Mesenchymal stem cell (in vitro differentiated cells and primary cell): ENCODE measurements at regions not wholly inside any gene's neighbourhood (a gene's known extent, or its start where the extent isn't known, plus 50 kb on each side); places are given as distances from the start of the nearest gene placed in this dataset.
A peak's percentile ranks its signal among the peaks of the same experiment; 100 is the strongest.

Experiments
- DNase-seq: peaks from one replicate; pipeline ENCODE4 v3.0.0-alpha.2; 2013
- H2AFZ ChIP-seq: one replicate; pipeline ENCODE4 v1.6.1; 2013; ENCODE audit warnings: low read depth, mild to moderate bottlenecking, control low read depth, inconsistent platforms, low read length, moderate library complexity
- H2AK5ac ChIP-seq: 2 replicates; pipeline ENCODE4 v1.6.1; 2013; ENCODE audit warnings: low read length, moderate library complexity, mild to moderate bottlenecking, inconsistent platforms; ENCODE audit not compliant: severe bottlenecking
- H2BK120ac ChIP-seq: one replicate; pipeline ENCODE4 v1.6.1; 2013; ENCODE audit warnings: low read depth, mild to moderate bottlenecking, inconsistent platforms, low read length, moderate library complexity
- H2BK12ac ChIP-seq, 2 experiments: one replicate each; pipeline ENCODE4 v1.6.1; 2013; ENCODE audit warnings: inconsistent platforms in 2 of 2, low read length in 2 of 2, mild to moderate bottlenecking in 2 of 2, moderate library complexity in 2 of 2, control low read depth in 1 of 2
- H2BK15ac ChIP-seq: one replicate; pipeline ENCODE4 v1.6.1; 2013; ENCODE audit warnings: mild to moderate bottlenecking, low read depth, inconsistent platforms; ENCODE audit not compliant: poor library complexity, severe bottlenecking
- H2BK5ac ChIP-seq: 2 replicates; pipeline ENCODE4 v1.6.1; 2013; ENCODE audit warnings: low read depth, mild to moderate bottlenecking, low read length, control low read depth, inconsistent platforms; ENCODE audit not compliant: poor library complexity, severe bottlenecking
- H3K14ac ChIP-seq, 2 experiments: one replicate each; pipeline ENCODE4 v1.6.1; 2013; ENCODE audit warnings: inconsistent platforms in 2 of 2, low read length in 2 of 2, control low read depth in 1 of 2, mild to moderate bottlenecking in 1 of 2, moderate library complexity in 1 of 2
- H3K18ac ChIP-seq, 2 experiments: one replicate each; pipeline ENCODE4 v1.6.1; 2013; ENCODE audit warnings: inconsistent platforms in 2 of 2, low read length in 2 of 2, control low read depth in 1 of 2, low read depth in 1 of 2, mild to moderate bottlenecking in 1 of 2
- H3K23ac ChIP-seq, 2 experiments: one replicate each; pipeline ENCODE4 v1.6.1; 2013; ENCODE audit warnings: inconsistent platforms in 2 of 2, low read length in 2 of 2, mild to moderate bottlenecking in 2 of 2, moderate library complexity in 2 of 2, control low read depth in 1 of 2
- H3K27ac ChIP-seq: 2 replicates; pipeline ENCODE4 v1.5.1; 2013; ENCODE audit warnings: mild to moderate bottlenecking, moderate library complexity, low read length, control low read depth, inconsistent platforms; ENCODE audit not compliant: poor library complexity, severe bottlenecking
- H3K27me3 ChIP-seq, 2 experiments: 2 replicates each; pipeline versions ENCODE4 v1.6.1 to v1.7.0; 2013; ENCODE audit warnings: low read length in 2 of 2, mild to moderate bottlenecking in 2 of 2, moderate library complexity in 2 of 2, control low read depth in 1 of 2, inconsistent platforms in 1 of 2; ENCODE audit not compliant: control insufficient read depth in 1 of 2, insufficient read depth in 1 of 2
- H3K36me3 ChIP-seq, 2 experiments: 2 replicates each; pipeline versions ENCODE4 v1.6.1 to v1.7.0; 2013; ENCODE audit warnings: low read length in 2 of 2, control low read depth in 1 of 2, inconsistent platforms in 1 of 2, low read depth in 1 of 2, mild to moderate bottlenecking in 1 of 2; ENCODE audit not compliant: insufficient read depth in 2 of 2, control insufficient read depth in 1 of 2
- H3K4ac ChIP-seq, 2 experiments: one replicate each; pipeline ENCODE4 v1.6.1; 2013; ENCODE audit warnings: inconsistent platforms in 2 of 2, low read length in 2 of 2, mild to moderate bottlenecking in 2 of 2, moderate library complexity in 2 of 2, control low read depth in 1 of 2, low read depth in 1 of 2
- H3K4me1 ChIP-seq: 2 replicates; pipeline ENCODE4 v1.6.1; 2013; ENCODE audit warnings: low read depth, low read length, control low read depth; ENCODE audit not compliant: control insufficient read depth, insufficient read depth
- H3K4me2 ChIP-seq: 2 replicates; pipeline ENCODE4 v1.6.1; 2013; ENCODE audit warnings: low read length, mild to moderate bottlenecking, inconsistent platforms; ENCODE audit not compliant: poor library complexity, severe bottlenecking
- H3K4me3 ChIP-seq, 2 experiments: 2 replicates each; pipeline versions ENCODE4 v1.5.1 to v1.7.0; 2013; ENCODE audit warnings: low read length in 2 of 2, mild to moderate bottlenecking in 2 of 2, control low read depth in 1 of 2, low read depth in 1 of 2; ENCODE audit not compliant: insufficient read depth in 1 of 2
- H3K79me1 ChIP-seq: replicated peaks from 2 replicates; pipeline ENCODE4 v1.6.1; 2013; ENCODE audit warnings: mild to moderate bottlenecking, control low read depth, low read length, inconsistent platforms; ENCODE audit not compliant: poor library complexity, severe bottlenecking
- H3K9ac ChIP-seq: 2 replicates; pipeline ENCODE4 v1.7.0; 2013; ENCODE audit warnings: mild to moderate bottlenecking, low read length, moderate library complexity
- H3K9me3 ChIP-seq: 2 replicates; pipeline ENCODE4 v1.7.0; 2013; ENCODE audit warnings: mild to moderate bottlenecking, low read length; ENCODE audit not compliant: control insufficient read depth
- H4K8ac ChIP-seq: one replicate; pipeline ENCODE4 v1.6.1; 2013; ENCODE audit warnings: inconsistent platforms, mild to moderate bottlenecking, low read length, moderate library complexity
- H4K91ac ChIP-seq: one replicate; pipeline ENCODE4 v1.6.1; 2013; ENCODE audit warnings: mild to moderate bottlenecking, low read length, inconsistent platforms
- WGBS: methylation state at CpG from one replicate; pipeline ENCODE4 v1.1.7; 2013; ENCODE audit warnings: mixed read lengths; 5-methylcytosine and 5-hydroxymethylcytosine counted together

GRCh38 chr18:35777039-35777438 is 195.4 kb upstream of the RMP24 start:
- Histone ChIP-seq H3K4me2 (no peak overlapping the region), H3K4me3 (no peak overlapping the region), H2BK120ac (no peak overlapping the region), H3K9me3 (no peaks in the 10 kb centered on the region), H2BK5ac (no peak overlapping the region), H3K4ac (no peak overlapping the region), H3K23ac (no peak overlapping the region), H3K4me1 (no peaks in the 10 kb centered on the region), H2AFZ (no peak overlapping the region), H3K9ac (no peak overlapping the region), H4K8ac (no peak overlapping the region), H3K18ac (no peak overlapping the region), H2AK5ac (no peak overlapping the region), H3K27ac (no peak overlapping the region), H2BK15ac (no peak overlapping the region), H3K27me3 (peaks cover 5 to 40% of the 10 kb centered on the region in 2 experiments), H3K79me1 (no peaks in the 10 kb centered on the region), H2BK12ac (no peak overlapping the region), H3K36me3 (no peaks in the 10 kb centered on the region), H4K91ac (peak overlapping the region; percentile 86), H3K14ac (no peak overlapping the region)
- 82% methylated on average over 3 of the region's 4 CpGs for WGBS
- no peak for DNase-seq

GRCh38 chr18:35778850-35779627 is 193.4 kb upstream of the RMP24 start:
- Histone ChIP-seq H3K9ac (peak overlapping the region; percentile 81), H4K91ac (no peak overlapping the region), H2AK5ac (no peak overlapping the region), H2BK12ac (no peak overlapping the region), H3K79me1 (no peaks in the 10 kb centered on the region), H3K14ac (no peak overlapping the region), H2AFZ (no peak overlapping the region), H3K27me3 (peaks cover 0 to 37% of the 10 kb centered on the region in 2 experiments), H3K23ac (no peak overlapping the region), H3K4me2 (no peak overlapping the region), H3K27ac (no peak overlapping the region), H3K4ac (no peak overlapping the region), H2BK5ac (no peak overlapping the region), H3K4me3 (peak overlapping the region in 1 of 2 experiments; percentile 3), H2BK120ac (no peak overlapping the region), H4K8ac (no peak overlapping the region), H3K4me1 (no peaks in the 10 kb centered on the region), H3K36me3 (no peaks in the 10 kb centered on the region), H2BK15ac (no peak overlapping the region), H3K18ac (no peak overlapping the region), H3K9me3 (no peaks in the 10 kb centered on the region)
- DNase-seq = no peak
- 77% methylated on average over 3 of the region's 4 CpGs for WGBS

- H2BK15ac ChIP-seq = no peak overlapping the region
- H3K4ac ChIP-seq = no peak overlapping the region
- no peaks in the 10 kb centered on the region for H3K4me1 ChIP-seq
- no peak overlapping the region for H2BK12ac ChIP-seq
- no peak overlapping the region for H3K4me2 ChIP-seq
- H3K23ac ChIP-seq = no peak overlapping the region
- no peak overlapping the region for H4K8ac ChIP-seq
- no peaks in the 10 kb centered on the region for H3K79me1 ChIP-seq
- H2AFZ ChIP-seq = no peak overlapping the region
- peaks cover 0 to 39% of the 10 kb centered on the region in 2 experiments for H3K27me3 ChIP-seq
- no peaks in the 10 kb centered on the region for H3K36me3 ChIP-seq
- H2BK120ac ChIP-seq = no peak overlapping the region
- no peak overlapping the region for H2AK5ac ChIP-seq
- no peak overlapping the region for H3K27ac ChIP-seq
- no peak overlapping the region for H2BK5ac ChIP-seq
- H3K14ac ChIP-seq = no peak overlapping the region
- 75% methylated on average over 3 of the region's 5 CpGs for WGBS
- H3K9ac ChIP-seq = no peak overlapping the region
- H3K4me3 ChIP-seq = no peak overlapping the region
- no peak overlapping the region for H3K18ac ChIP-seq
- no peak for DNase-seq
- H4K91ac ChIP-seq = no peak overlapping the region
- H3K9me3 ChIP-seq = no peaks in the 10 kb centered on the region
These were observed 191.5 kb upstream of the RMP24 start for GRCh38 chr18:35780937-35781336.

GRCh38 chr18:35782926-35783325 is 189.6 kb upstream of the RMP24 start:
- Histone ChIP-seq H2BK12ac (no peak overlapping the region), H4K91ac (no peak overlapping the region), H3K79me1 (no peaks in the 10 kb centered on the region), H3K23ac (no peak overlapping the region), H3K18ac (no peak overlapping the region), H3K4me3 (no peak overlapping the region), H3K9me3 (no peaks in the 10 kb centered on the region), H2BK15ac (no peak overlapping the region), H3K4ac (no peak overlapping the region), H3K36me3 (no peaks in the 10 kb centered on the region), H2AK5ac (no peak overlapping the region), H3K27ac (no peak overlapping the region), H3K4me2 (no peak overlapping the region), H4K8ac (no peak overlapping the region), H2BK120ac (no peak overlapping the region), H2AFZ (no peak overlapping the region), H2BK5ac (no peak overlapping the region), H3K9ac (no peak overlapping the region), H3K14ac (no peak overlapping the region), H3K27me3 (peaks cover 0 to 39% of the 10 kb centered on the region in 2 experiments), H3K4me1 (no peaks in the 10 kb centered on the region)
- WGBS = 77% methylated on average over 3 of the region's 3 CpGs
- no peak for DNase-seq
